GM23248 (cell line): ENCODE measurements at regions not wholly inside any gene's neighbourhood (a gene's known extent, or its start where the extent isn't known, plus 50 kb on each side); places are given as distances from the start of the nearest gene placed in this dataset.
"Not testable (repeated sequence)": the region's sequence is repeated elsewhere in the genome, so short reads cannot be mapped to it uniquely, and the experiment has no call there.

ENCODE experiments used
- EZH2 ChIP-seq: fragments of 200-600 bp; sonication (generic); IDR thresholded peaks from 2 replicates; pipeline ENCODE4 v1.6.1; 2018; ENCODE audit warnings: antibody characterized with exemption, mild to moderate bottlenecking; ENCODE audit not compliant: insufficient read depth, poor library complexity, severe bottlenecking
- EZH2phosphoT487 ChIP-seq: fragments of 200-600 bp; sonication (generic); IDR thresholded peaks from 2 replicates; pipeline ENCODE4 v1.6.1; 2018; ENCODE audit warnings: antibody characterized with exemption, moderate library complexity, mild to moderate bottlenecking, low read depth; ENCODE audit not compliant: insufficient read depth

GRCh38 chr7:146019041-146020004 lies 97.3 kb upstream of the CNTNAP2 start:
- TF ChIP-seq EZH2phosphoT487, EZH2: not testable (repeated sequence)
